HG03460 (cell line): ENCODE measurements at regions not wholly inside any gene's neighbourhood (a gene's known extent, or its start where the extent isn't known, plus 50 kb on each side); places are given as distances from the start of the nearest gene placed in this dataset.

ENCODE experiments used
- ATAC-seq: cut with Tn5 transposase; IDR thresholded peaks from one replicate; pipeline ENCODE4 v1.9.1; 2021; ENCODE audit not compliant: unreplicated experiment

- no peak for ATAC-seq
Observed at GRCh38 chr5:174189654-174190541, 144.4 kb downstream of the NSG2 start.

- no peak for ATAC-seq
Observed at GRCh38 chr5:174191076-174191475, 145.6 kb downstream of the NSG2 start.

GRCh38 chr5:174191850-174192655, 146.5 kb downstream of the NSG2 start:
- ATAC-seq, result no peak

- ATAC-seq, result no peak
Observed at GRCh38 chr5:174192901-174193300, 147.4 kb downstream of the NSG2 start.

GRCh38 chr5:174195517-174195916, 150.0 kb downstream of the NSG2 start:
- no peak for ATAC-seq

- no peak for ATAC-seq
Observed at GRCh38 chr5:174197929-174198328, 152.4 kb downstream of the NSG2 start.

- ATAC-seq, result no peak
Observed at GRCh38 chr5:174198541-174198940, 153.0 kb downstream of the NSG2 start.

GRCh38 chr5:174202996-174203395, 157.5 kb downstream of the NSG2 start:
- no peak for ATAC-seq

GRCh38 chr5:174204535-174205313, 159.2 kb downstream of the NSG2 start:
- no peak for ATAC-seq

GRCh38 chr5:174205939-174206338, 160.4 kb downstream of the NSG2 start:
- ATAC-seq, result no peak

- ATAC-seq, result no peak
Observed at GRCh38 chr5:174210596-174211276, 165.2 kb downstream of the NSG2 start.

GRCh38 chr5:174211277-174211626, 165.7 kb downstream of the NSG2 start:
- no peak for ATAC-seq

- ATAC-seq, result no peak
Observed at GRCh38 chr5:174217527-174217926, 172.0 kb downstream of the NSG2 start.

- ATAC-seq, result no peak
Observed at GRCh38 chr5:174218162-174218561, 172.7 kb downstream of the NSG2 start.

GRCh38 chr5:174220417-174220816, 174.9 kb downstream of the NSG2 start:
- no peak for ATAC-seq

GRCh38 chr5:174221436-174221835, 175.9 kb downstream of the NSG2 start:
- no peak for ATAC-seq

- ATAC-seq, result no peak
Observed at GRCh38 chr5:174221946-174222345, 176.4 kb downstream of the NSG2 start.

- no peak for ATAC-seq
Observed at GRCh38 chr5:174222891-174223290, 177.4 kb downstream of the NSG2 start.

- ATAC-seq, result no peak
Observed at GRCh38 chr5:174223355-174223754, 177.8 kb downstream of the NSG2 start.

GRCh38 chr5:174229068-174229467, 183.6 kb downstream of the NSG2 start:
- ATAC-seq, result no peak
